ENCODE measurements at regions not wholly inside any gene's neighbourhood (a gene's known extent, or its start where the extent isn't known, plus 50 kb on each side); places are given as distances from the start of the nearest gene placed in this dataset.

GRCh38 chr15:46344915-46345314 lies 710.1 kb downstream of the SQOR start:
- TF ChIP-seq MAFK (IDR thresholded peaks at IDR 0.05; ENCODE audit: low read depth, low read length) (no peak), CTCF (conservative IDR thresholded peaks at IDR 0.05; ENCODE audit: low read depth, low read length) (no peak), CEBPB (IDR thresholded peaks at IDR 0.05; ENCODE audit: low read depth, low read length) (no peak), POLR2A (IDR thresholded peaks at IDR 0.05; ENCODE audit: low read depth, low read length) (no peak), RAD21 (IDR thresholded peaks at IDR 0.05; ENCODE audit: low read length) (no peak), MAZ (IDR thresholded peaks at IDR 0.05; ENCODE audit: borderline replicate concordance, low read depth, low read length) (no peak), CHD1 (IDR thresholded peaks at IDR 0.05; ENCODE audit: low read depth, low read length) (no peak), MXI1 (IDR thresholded peaks at IDR 0.05; ENCODE audit: borderline replicate concordance, low read depth, low read length) (no peak), BHLHE40 (IDR thresholded peaks at IDR 0.05; ENCODE audit: low read depth, low read length) (no peak), FOS (IDR thresholded peaks at IDR 0.05; ENCODE audit: low read depth, low read length) (no peak), RCOR1 (IDR thresholded peaks at IDR 0.05; ENCODE audit: insufficient replicate concordance, low read length) (no peak)
- TF ChIP-seq, protein P1, sequence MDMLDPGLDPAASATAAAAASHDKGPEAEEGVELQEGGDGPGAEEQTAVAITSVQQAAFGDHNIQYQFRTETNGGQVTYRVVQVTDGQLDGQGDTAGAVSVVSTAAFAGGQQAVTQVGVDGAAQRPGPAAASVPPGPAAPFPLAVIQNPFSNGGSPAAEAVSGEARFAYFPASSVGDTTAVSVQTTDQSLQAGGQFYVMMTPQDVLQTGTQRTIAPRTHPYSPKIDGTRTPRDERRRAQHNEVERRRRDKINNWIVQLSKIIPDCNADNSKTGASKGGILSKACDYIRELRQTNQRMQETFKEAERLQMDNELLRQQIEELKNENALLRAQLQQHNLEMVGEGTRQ (IDR thresholded peaks at IDR 0.05; ENCODE audit: low read depth, low read length) = no peak
- TF ChIP-seq, protein P2, sequence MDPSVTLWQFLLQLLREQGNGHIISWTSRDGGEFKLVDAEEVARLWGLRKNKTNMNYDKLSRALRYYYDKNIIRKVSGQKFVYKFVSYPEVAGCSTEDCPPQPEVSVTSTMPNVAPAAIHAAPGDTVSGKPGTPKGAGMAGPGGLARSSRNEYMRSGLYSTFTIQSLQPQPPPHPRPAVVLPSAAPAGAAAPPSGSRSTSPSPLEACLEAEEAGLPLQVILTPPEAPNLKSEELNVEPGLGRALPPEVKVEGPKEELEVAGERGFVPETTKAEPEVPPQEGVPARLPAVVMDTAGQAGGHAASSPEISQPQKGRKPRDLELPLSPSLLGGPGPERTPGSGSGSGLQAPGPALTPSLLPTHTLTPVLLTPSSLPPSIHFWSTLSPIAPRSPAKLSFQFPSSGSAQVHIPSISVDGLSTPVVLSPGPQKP (IDR thresholded peaks at IDR 0.05; ENCODE audit: borderline replicate concordance, low read depth, low read length) = no peak

Data from IMR-90 (cell line).